ENCODE measurements at regions not wholly inside any gene's neighbourhood (a gene's known extent, or its start where the extent isn't known, plus 50 kb on each side); places are given as distances from the start of the nearest gene placed in this dataset.
A peak's percentile ranks its signal among the peaks of the same experiment; 100 is the strongest.
"Not testable (repeated sequence)": the region's sequence is repeated elsewhere in the genome, so short reads cannot be mapped to it uniquely, and the experiment has no call there.

- Histone ChIP-seq H3K9me3 (ENCODE audit: control insufficient read depth, insufficient read depth, low read length) (no peaks in the 10 kb centered on the region), H3K27me3 (ENCODE audit: control insufficient read depth, insufficient read depth, low read length) (no peaks in the 10 kb centered on the region), H3K4me3 (ENCODE audit: low read depth, low read length) (no peak overlapping the region), H3K27ac (ENCODE audit: low read depth, low read length) (no peak overlapping the region)
- DNase-seq (ENCODE audit: low read depth, low spot score), result no peak
- no peak for TF ChIP-seq CTCF (IDR thresholded peaks at IDR 0.05; ENCODE audit: low read depth, low read length)
- ChIA-PET POLR2A (no interaction called here), CTCF (no interaction called here)
Measured at GRCh38 chr1:56123421-56123820, 455.9 kb downstream of the PLPP3 start.

- CTCF ChIA-PET, result no interaction called here
- TF ChIP-seq CTCF (IDR thresholded peaks at IDR 0.05; ENCODE audit: low read depth, low read length), result no peak
- no peak overlapping the region for H3K27ac ChIP-seq (ENCODE audit: low read depth, low read length)
- peak; percentile 23 for DNase-seq (ENCODE audit: low read depth, low spot score)
- H3K4me3 ChIP-seq (ENCODE audit: low read depth, low read length), result no peak overlapping the region
- no peaks in the 10 kb centered on the region for H3K27me3 ChIP-seq (ENCODE audit: control insufficient read depth, insufficient read depth, low read length)
- POLR2A ChIA-PET, result no interaction called here
- no peaks in the 10 kb centered on the region for H3K9me3 ChIP-seq (ENCODE audit: control insufficient read depth, insufficient read depth, low read length)
Measured at GRCh38 chr1:56120021-56120420, 459.3 kb downstream of the PLPP3 start.

- H3K27ac ChIP-seq (ENCODE audit: low read depth, low read length); H3K9me3 ChIP-seq (ENCODE audit: control insufficient read depth, insufficient read depth, low read length); CTCF ChIA-PET; H3K27me3 ChIP-seq (ENCODE audit: control insufficient read depth, insufficient read depth, low read length); POLR2A ChIA-PET; DNase-seq (ENCODE audit: low read depth, low spot score); H3K4me3 ChIP-seq (ENCODE audit: low read depth, low read length): not testable (repeated sequence)
Measured at GRCh38 chr1:56118676-56119075, 460.7 kb downstream of the PLPP3 start.

- Histone ChIP-seq H3K9me3 (ENCODE audit: control insufficient read depth, insufficient read depth, low read length) (no peaks in the 10 kb centered on the region), H3K27ac (ENCODE audit: low read depth, low read length) (no peak overlapping the region), H3K4me3 (ENCODE audit: low read depth, low read length) (no peak overlapping the region), H3K27me3 (ENCODE audit: control insufficient read depth, insufficient read depth, low read length) (no peaks in the 10 kb centered on the region)
- no peak for DNase-seq (ENCODE audit: low read depth, low spot score)
- ChIA-PET POLR2A (no interaction called here), CTCF (interaction anchor here (0.7 kb wide), 1 partner anchor 686 kb away, joined by 3 read pairs; no protein-coding TSS in a partner anchor)
- no peak for TF ChIP-seq CTCF (IDR thresholded peaks at IDR 0.05; ENCODE audit: low read depth, low read length)
Measured at GRCh38 chr1:56115701-56116100, 463.7 kb downstream of the PLPP3 start.

- no peak for TF ChIP-seq CTCF (IDR thresholded peaks at IDR 0.05; ENCODE audit: low read depth, low read length)
- no peak overlapping the region for H3K27ac ChIP-seq (ENCODE audit: low read depth, low read length)
- H3K27me3 ChIP-seq (ENCODE audit: control insufficient read depth, insufficient read depth, low read length), result no peaks in the 10 kb centered on the region
- H3K9me3 ChIP-seq (ENCODE audit: control insufficient read depth, insufficient read depth, low read length), result no peaks in the 10 kb centered on the region
- ChIA-PET POLR2A (no interaction called here), CTCF (interaction anchor here (0.6 kb wide), 1 partner anchor 318 kb away, joined by 3 read pairs; no protein-coding TSS in a partner anchor)
- H3K4me3 ChIP-seq (ENCODE audit: low read depth, low read length), result no peak overlapping the region
- DNase-seq (ENCODE audit: low read depth, low spot score), result no peak
Measured at GRCh38 chr1:56113679-56114078, 465.7 kb downstream of the PLPP3 start.

- CTCF ChIA-PET, result no interaction called here
Measured at GRCh38 chr1:56107275-56107638, 472.1 kb downstream of the PLPP3 start.

More at GRCh38 chr1:56107275-56107638, 472.1 kb downstream of the PLPP3 start:
- H3K27ac ChIP-seq (ENCODE audit: low read depth, low read length), result no peak overlapping the region
- no peaks in the 10 kb centered on the region for H3K27me3 ChIP-seq (ENCODE audit: control insufficient read depth, insufficient read depth, low read length)
- no peaks in the 10 kb centered on the region for H3K9me3 ChIP-seq (ENCODE audit: control insufficient read depth, insufficient read depth, low read length)
- H3K4me3 ChIP-seq (ENCODE audit: low read depth, low read length), result no peak overlapping the region
- no peak for TF ChIP-seq CTCF (IDR thresholded peaks at IDR 0.05; ENCODE audit: low read depth, low read length)
- DNase-seq (ENCODE audit: low read depth, low spot score), result no peak
- POLR2A ChIA-PET, result no interaction called here
